SIG-M5 treated with dmso at 0.1 percent for 504 hours (cell line): ENCODE measurements at regions not wholly inside any gene's neighbourhood (a gene's known extent, or its start where the extent isn't known, plus 50 kb on each side); places are given as distances from the start of the nearest gene placed in this dataset.

Experiments
- DNase-seq: peaks from one replicate; lab custom pipeline; 2025; ENCODE audit not compliant: unreplicated experiment; lab: John Stamatoyannopoulos, UW

- no peak for DNase-seq
Observed at GRCh38 chr2:145085612-145086011, 565.7 kb upstream of the ZEB2 start.

- DNase-seq: no peak
Observed at GRCh38 chr2:145080426-145080825, 560.5 kb upstream of the ZEB2 start.

- DNase-seq: no peak
Observed at GRCh38 chr2:145079641-145080040, 559.7 kb upstream of the ZEB2 start.

GRCh38 chr2:145078923-145079322, 559.0 kb upstream of the ZEB2 start:
- DNase-seq: no peak

- DNase-seq: no peak
Observed at GRCh38 chr2:145076085-145076484, 556.2 kb upstream of the ZEB2 start.

GRCh38 chr2:145075454-145076062, 555.6 kb upstream of the ZEB2 start:
- no peak for DNase-seq

GRCh38 chr2:145070703-145071102, 550.8 kb upstream of the ZEB2 start:
- no peak for DNase-seq

GRCh38 chr2:145068509-145068908, 548.6 kb upstream of the ZEB2 start:
- no peak for DNase-seq

GRCh38 chr2:145067549-145068030, 547.7 kb upstream of the ZEB2 start:
- no peak for DNase-seq

- no peak for DNase-seq
Observed at GRCh38 chr2:145066856-145067548, 547.1 kb upstream of the ZEB2 start.

- DNase-seq: no peak
Observed at GRCh38 chr2:145066151-145066661, 546.3 kb upstream of the ZEB2 start.

GRCh38 chr2:145065342-145065741, 545.4 kb upstream of the ZEB2 start:
- DNase-seq: no peak

GRCh38 chr2:145064511-145064910, 544.6 kb upstream of the ZEB2 start:
- DNase-seq: no peak

GRCh38 chr2:145060876-145061275, 541.0 kb upstream of the ZEB2 start:
- no peak for DNase-seq

GRCh38 chr2:145059914-145060313, 540.0 kb upstream of the ZEB2 start:
- DNase-seq: no peak

GRCh38 chr2:145059343-145059742, 539.4 kb upstream of the ZEB2 start:
- DNase-seq: no peak

- DNase-seq: no peak
Observed at GRCh38 chr2:145058457-145058856, 538.5 kb upstream of the ZEB2 start.

GRCh38 chr2:145055651-145056050, 535.7 kb upstream of the ZEB2 start:
- DNase-seq: no peak

- DNase-seq: no peak
Observed at GRCh38 chr2:145050134-145050533, 530.2 kb upstream of the ZEB2 start.

- no peak for DNase-seq
Observed at GRCh38 chr2:145049475-145049874, 529.6 kb upstream of the ZEB2 start.

GRCh38 chr2:145047554-145047953, 527.6 kb upstream of the ZEB2 start:
- no peak for DNase-seq

- no peak for DNase-seq
Observed at GRCh38 chr2:145044491-145044890, 524.6 kb upstream of the ZEB2 start.
